A549 (cell line): ENCODE measurements at regions not wholly inside any gene's neighbourhood (a gene's known extent, or its start where the extent isn't known, plus 50 kb on each side); places are given as distances from the start of the nearest gene placed in this dataset.

Experiments
- ATAC-seq, 2 experiments: fragments of 200-7000 bp in 1 of 2; fragments of >200 bp in 1 of 2; cut with Nextera tagmentation in 1 of 2; cut with Tn5 transposase in 1 of 2; 3 replicates each; pipeline versions ENCODE4 v1.8.0 to v1.9.1; 2018 to 2020; ENCODE audit warnings: mild to moderate bottlenecking in 1 of 2, moderate library complexity in 1 of 2
- CTCF ChIA-PET: fragments of 300-600 bp; sonication (Branson Sonifier 250); formaldehyde crosslinking; extraction: SDS; loops from one replicate; lab custom pipeline; 2021; ENCODE audit warnings: antibody characterized with exemption, inconsistent platforms; lab: Yijun Ruan, JAX
- POLR2A ChIA-PET: fragments of 350-600 bp; formaldehyde crosslinking; extraction: SDS; loops from one replicate; lab custom pipeline; 2021; ENCODE audit warnings: antibody characterized with exemption, inconsistent platforms; lab: Yijun Ruan, JAX
- DNase-seq, 2 experiments: peaks; one replicate each; pipeline versions ENCODE4 v3.0.0 to v3.0.0-alpha.2; 2011 to 2016; ENCODE audit warnings: low read depth in 1 of 2, low spot score in 1 of 2
- FAIRE-seq: peaks from 2 replicates; lab custom pipeline; 2011; peaks lifted over from hg19 to GRCh38; lab: Jason Lieb, UNC
- H3K27ac ChIP-seq, 2 experiments: fragments of >200 bp; sonication (Bioruptor Twin); formaldehyde crosslinking; 3 replicates each; pipeline ENCODE4 v1.5.1; 2016 to 2017
- H3K4me1 ChIP-seq: fragments of >200 bp; sonication (Bioruptor Twin); formaldehyde crosslinking; 3 replicates; pipeline ENCODE4 v1.6.1; 2016
- H3K4me2 ChIP-seq: fragments of >200 bp; sonication (Bioruptor Twin); formaldehyde crosslinking; 3 replicates; pipeline ENCODE4 v1.6.1; 2016
- H3K4me3 ChIP-seq: fragments of >200 bp; sonication (Bioruptor Twin); formaldehyde crosslinking; 3 replicates; pipeline ENCODE4 v1.5.1; 2016
- H3K9me3 ChIP-seq: fragments of >200 bp; sonication (Bioruptor Twin); formaldehyde crosslinking; 3 replicates; pipeline ENCODE4 v1.6.1; 2016
- BHLHE40 ChIP-seq: IDR thresholded peaks from 2 replicates; pipeline ENCODE4 v1.6.1; 2012; ENCODE audit warnings: low read depth, low read length, inconsistent platforms
- CBX8 ChIP-seq: fragments of 200-600 bp; sonication (generic); IDR thresholded peaks from 2 replicates; pipeline ENCODE4 v1.6.1; 2016
- EHF ChIP-seq: fragments of 250-450 bp; sonication (Bioruptor Pico); IDR thresholded peaks from 2 replicates; pipeline ENCODE4 v1.5.0; 2020; ENCODE audit warnings: mild to moderate bottlenecking
- ESRRA ChIP-seq: fragments of 150-350 bp; IDR thresholded peaks from 2 replicates; pipeline ENCODE4 v1.6.1; 2014; ENCODE audit warnings: mild to moderate bottlenecking, low read length, borderline replicate concordance
- FOSL2 ChIP-seq, 2 experiments: fragments of 450-650 bp in 1 of 2; fragments of >200 bp in 1 of 2; sonication (Bioruptor Twin) in 1 of 2; formaldehyde crosslinking; IDR thresholded peaks; 2 replicates each; pipeline versions ENCODE4 v1.5.0 to v1.6.1; 2016 to 2020; ENCODE audit warnings: mild to moderate bottlenecking in 1 of 2, moderate library complexity in 1 of 2
- FOXS1 ChIP-seq: fragments of 250-450 bp; sonication (Bioruptor Pico); IDR thresholded peaks from 2 replicates; pipeline ENCODE4 v1.5.0; 2020; ENCODE audit warnings: mild to moderate bottlenecking, moderate library complexity
- HOXA7 ChIP-seq: fragments of 250-450 bp; sonication (Bioruptor Pico); IDR thresholded peaks from 2 replicates; pipeline ENCODE4 v1.5.0; 2020; ENCODE audit warnings: mild to moderate bottlenecking, moderate library complexity
- JUN ChIP-seq, 2 experiments: fragments of >200 bp; sonication (Bioruptor Twin); formaldehyde crosslinking; IDR thresholded peaks; 2 replicates in 1 of 2; 3 replicates in 1 of 2; pipeline ENCODE4 v1.6.1; 2016 to 2017
- JUNB ChIP-seq: fragments of >200 bp; sonication (Bioruptor Twin); formaldehyde crosslinking; IDR thresholded peaks from 2 replicates; pipeline ENCODE4 v1.6.1; 2016
- MAFK ChIP-seq: fragments of 450-650 bp; IDR thresholded peaks from 2 replicates; pipeline ENCODE4 v1.6.1; 2014; ENCODE audit not compliant: partially characterized antibody
- MAZ ChIP-seq: fragments of 150-350 bp; IDR thresholded peaks from 2 replicates; pipeline ENCODE4 v1.6.1; 2014; ENCODE audit warnings: antibody characterized with exemption, low read depth, low read length, borderline replicate concordance
- MYC ChIP-seq: IDR thresholded peaks from 2 replicates; pipeline ENCODE4 v1.6.1; 2012; ENCODE audit warnings: mild to moderate bottlenecking, inconsistent platforms, low read length, improper control_type of control experiment, borderline replicate concordance
- NR3C1 ChIP-seq: fragments of >200 bp; sonication (Bioruptor Twin); formaldehyde crosslinking; IDR thresholded peaks from 3 replicates; pipeline ENCODE4 v1.6.1; 2017
- RAD21 ChIP-seq, 2 experiments: fragments of >200 bp in 1 of 2; sonication (Bioruptor Twin) in 1 of 2; formaldehyde crosslinking in 1 of 2; IDR thresholded peaks in 1 of 2; conservative IDR thresholded peaks in 1 of 2; 2 replicates in 1 of 2; 3 replicates in 1 of 2; pipeline ENCODE4 v1.6.1; 2012 to 2018; ENCODE audit warnings: inconsistent platforms in 1 of 2
- RCOR1 ChIP-seq: fragments of 150-350 bp; IDR thresholded peaks from 2 replicates; pipeline ENCODE4 v1.6.1; 2014; ENCODE audit warnings: antibody characterized with exemption, low read length, low read depth
- RNF2 ChIP-seq: fragments of 200-600 bp; sonication (generic); IDR thresholded peaks from 2 replicates; pipeline ENCODE4 v1.6.1; 2016; ENCODE audit warnings: low read depth, mild to moderate bottlenecking, antibody characterized with exemption, moderate library complexity, borderline replicate concordance
- SREBF2 ChIP-seq: fragments of 450-650 bp; IDR thresholded peaks from 2 replicates; pipeline ENCODE4 v1.6.1; 2014; ENCODE audit warnings: mild to moderate bottlenecking, moderate library complexity
- ZFP36 ChIP-seq: fragments of 450-650 bp; IDR thresholded peaks from 2 replicates; pipeline ENCODE4 v1.6.1; 2014; ENCODE audit warnings: borderline replicate concordance; ENCODE audit not compliant: partially characterized antibody
- WGBS: methylation state at CpG from one replicate; pipeline ENCODE4 v1.1.6; 2017; ENCODE audit errors: missing lambda C conversion rate; 5-methylcytosine and 5-hydroxymethylcytosine counted together
- TF ChIP-seq, protein P1 (sequence below): IDR thresholded peaks from 2 replicates; pipeline ENCODE4 v1.6.1; 2012; ENCODE audit warnings: low read depth, borderline replicate concordance
- TF ChIP-seq, protein P2 (sequence below): fragments of >200 bp; sonication (Bioruptor Twin); formaldehyde crosslinking; IDR thresholded peaks from 3 replicates; pipeline ENCODE4 v1.6.1; 2016
- TF ChIP-seq, protein P3 (sequence below): fragments of 450-650 bp; IDR thresholded peaks from 2 replicates; pipeline ENCODE4 v1.6.1; 2014; ENCODE audit warnings: antibody characterized with exemption
- TF ChIP-seq, protein P4 (sequence below): IDR thresholded peaks from 2 replicates; pipeline ENCODE4 v1.6.1; 2012
- TF ChIP-seq, protein P5 (sequence below): fragments of 200-600 bp; sonication (generic); IDR thresholded peaks from 2 replicates; pipeline ENCODE4 v1.6.1; 2016; ENCODE audit warnings: antibody characterized with exemption, mild to moderate bottlenecking, moderate library complexity
- TF ChIP-seq, protein P6 (sequence below): fragments of >200 bp; sonication (Bioruptor Twin); formaldehyde crosslinking; IDR thresholded peaks from 2 replicates; pipeline ENCODE4 v1.6.1; 2016

DNA sequence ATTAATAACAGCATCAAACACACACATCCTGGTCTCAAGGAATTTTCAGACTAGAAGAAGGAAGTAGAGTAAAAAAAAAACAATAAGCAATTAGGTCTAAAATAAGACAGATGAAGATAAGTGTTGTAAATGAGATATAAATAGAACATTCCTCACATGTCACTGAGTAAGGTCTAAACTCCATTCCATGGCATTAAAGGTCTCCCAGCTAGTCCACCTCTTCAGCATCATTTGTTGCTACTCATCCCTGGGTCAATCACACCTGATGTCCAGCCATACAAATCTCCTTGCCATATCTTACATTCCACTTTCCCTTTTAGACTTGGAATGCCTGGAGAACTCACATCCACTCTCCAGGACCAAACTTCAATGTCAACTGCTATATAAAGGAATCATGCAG lies 214.1 kb upstream of the KLF4 start:
- CTCF ChIA-PET = interaction anchor here (0.7 kb wide), 1 partner anchor 862 kb away, joined by 3 read pairs; no protein-coding TSS in a partner anchor
- H3K4me3 ChIP-seq = no peak overlapping the region
- no peak overlapping the region for H3K4me2 ChIP-seq
- no peak for FAIRE-seq
- POLR2A ChIA-PET = no interaction called here
- no peak for DNase-seq
- no peak overlapping the region for H3K27ac ChIP-seq
- ATAC-seq = no peak
- H3K4me1 ChIP-seq = peaks cover 22% of the 10 kb centered on the region
- TF ChIP-seq JUNB (no peak), NR3C1 (no peak), RNF2 (no peak), CBX8 (no peak), SREBF2 (no peak), MAZ (no peak), RCOR1 (no peak), MYC (no peak), ZFP36 (no peak)
- TF ChIP-seq, protein P1, sequence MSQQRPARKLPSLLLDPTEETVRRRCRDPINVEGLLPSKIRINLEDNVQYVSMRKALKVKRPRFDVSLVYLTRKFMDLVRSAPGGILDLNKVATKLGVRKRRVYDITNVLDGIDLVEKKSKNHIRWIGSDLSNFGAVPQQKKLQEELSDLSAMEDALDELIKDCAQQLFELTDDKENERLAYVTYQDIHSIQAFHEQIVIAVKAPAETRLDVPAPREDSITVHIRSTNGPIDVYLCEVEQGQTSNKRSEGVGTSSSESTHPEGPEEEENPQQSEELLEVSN = no peak
- TF ChIP-seq, protein P2, sequence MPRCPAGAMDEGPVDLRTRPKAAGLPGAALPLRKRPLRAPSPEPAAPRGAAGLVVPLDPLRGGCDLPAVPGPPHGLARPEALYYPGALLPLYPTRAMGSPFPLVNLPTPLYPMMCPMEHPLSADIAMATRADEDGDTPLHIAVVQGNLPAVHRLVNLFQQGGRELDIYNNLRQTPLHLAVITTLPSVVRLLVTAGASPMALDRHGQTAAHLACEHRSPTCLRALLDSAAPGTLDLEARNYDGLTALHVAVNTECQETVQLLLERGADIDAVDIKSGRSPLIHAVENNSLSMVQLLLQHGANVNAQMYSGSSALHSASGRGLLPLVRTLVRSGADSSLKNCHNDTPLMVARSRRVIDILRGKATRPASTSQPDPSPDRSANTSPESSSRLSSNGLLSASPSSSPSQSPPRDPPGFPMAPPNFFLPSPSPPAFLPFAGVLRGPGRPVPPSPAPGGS = no peak
- TF ChIP-seq, protein P3, sequence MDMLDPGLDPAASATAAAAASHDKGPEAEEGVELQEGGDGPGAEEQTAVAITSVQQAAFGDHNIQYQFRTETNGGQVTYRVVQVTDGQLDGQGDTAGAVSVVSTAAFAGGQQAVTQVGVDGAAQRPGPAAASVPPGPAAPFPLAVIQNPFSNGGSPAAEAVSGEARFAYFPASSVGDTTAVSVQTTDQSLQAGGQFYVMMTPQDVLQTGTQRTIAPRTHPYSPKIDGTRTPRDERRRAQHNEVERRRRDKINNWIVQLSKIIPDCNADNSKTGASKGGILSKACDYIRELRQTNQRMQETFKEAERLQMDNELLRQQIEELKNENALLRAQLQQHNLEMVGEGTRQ = no peak
- TF ChIP-seq, protein P4, sequence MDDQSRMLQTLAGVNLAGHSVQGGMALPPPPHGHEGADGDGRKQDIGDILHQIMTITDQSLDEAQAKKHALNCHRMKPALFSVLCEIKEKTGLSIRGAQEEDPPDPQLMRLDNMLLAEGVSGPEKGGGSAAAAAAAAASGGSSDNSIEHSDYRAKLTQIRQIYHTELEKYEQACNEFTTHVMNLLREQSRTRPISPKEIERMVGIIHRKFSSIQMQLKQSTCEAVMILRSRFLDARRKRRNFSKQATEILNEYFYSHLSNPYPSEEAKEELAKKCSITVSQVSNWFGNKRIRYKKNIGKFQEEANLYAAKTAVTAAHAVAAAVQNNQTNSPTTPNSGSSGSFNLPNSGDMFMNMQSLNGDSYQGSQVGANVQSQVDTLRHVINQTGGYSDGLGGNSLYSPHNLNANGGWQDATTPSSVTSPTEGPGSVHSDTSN = no peak
- TF ChIP-seq, protein P5, sequence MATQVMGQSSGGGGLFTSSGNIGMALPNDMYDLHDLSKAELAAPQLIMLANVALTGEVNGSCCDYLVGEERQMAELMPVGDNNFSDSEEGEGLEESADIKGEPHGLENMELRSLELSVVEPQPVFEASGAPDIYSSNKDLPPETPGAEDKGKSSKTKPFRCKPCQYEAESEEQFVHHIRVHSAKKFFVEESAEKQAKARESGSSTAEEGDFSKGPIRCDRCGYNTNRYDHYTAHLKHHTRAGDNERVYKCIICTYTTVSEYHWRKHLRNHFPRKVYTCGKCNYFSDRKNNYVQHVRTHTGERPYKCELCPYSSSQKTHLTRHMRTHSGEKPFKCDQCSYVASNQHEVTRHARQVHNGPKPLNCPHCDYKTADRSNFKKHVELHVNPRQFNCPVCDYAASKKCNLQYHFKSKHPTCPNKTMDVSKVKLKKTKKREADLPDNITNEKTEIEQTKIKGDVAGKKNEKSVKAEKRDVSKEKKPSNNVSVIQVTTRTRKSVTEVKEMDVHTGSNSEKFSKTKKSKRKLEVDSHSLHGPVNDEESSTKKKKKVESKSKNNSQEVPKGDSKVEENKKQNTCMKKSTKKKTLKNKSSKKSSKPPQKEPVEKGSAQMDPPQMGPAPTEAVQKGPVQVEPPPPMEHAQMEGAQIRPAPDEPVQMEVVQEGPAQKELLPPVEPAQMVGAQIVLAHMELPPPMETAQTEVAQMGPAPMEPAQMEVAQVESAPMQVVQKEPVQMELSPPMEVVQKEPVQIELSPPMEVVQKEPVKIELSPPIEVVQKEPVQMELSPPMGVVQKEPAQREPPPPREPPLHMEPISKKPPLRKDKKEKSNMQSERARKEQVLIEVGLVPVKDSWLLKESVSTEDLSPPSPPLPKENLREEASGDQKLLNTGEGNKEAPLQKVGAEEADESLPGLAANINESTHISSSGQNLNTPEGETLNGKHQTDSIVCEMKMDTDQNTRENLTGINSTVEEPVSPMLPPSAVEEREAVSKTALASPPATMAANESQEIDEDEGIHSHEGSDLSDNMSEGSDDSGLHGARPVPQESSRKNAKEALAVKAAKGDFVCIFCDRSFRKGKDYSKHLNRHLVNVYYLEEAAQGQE = no peak
- no peaks in the 10 kb centered on the region for H3K9me3 ChIP-seq

DNA sequence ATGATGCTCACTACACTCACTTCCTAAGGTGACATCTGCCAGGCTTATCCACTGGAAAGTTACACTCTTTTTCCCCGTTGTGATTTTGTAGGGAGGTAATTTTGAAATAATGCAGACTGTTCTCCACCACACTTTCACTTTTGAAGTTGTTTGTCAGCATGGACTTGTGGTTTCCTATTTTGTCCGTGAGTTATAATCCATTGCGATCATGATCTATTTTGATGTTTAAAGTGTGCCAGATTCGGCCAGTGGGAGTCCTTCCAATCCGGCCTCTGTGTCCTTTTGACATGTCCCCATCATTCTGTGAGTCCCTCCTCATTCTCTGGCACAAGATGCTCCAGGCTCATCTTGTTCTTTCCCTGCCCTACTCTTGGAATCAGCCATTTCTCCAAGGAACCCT lies 211.3 kb upstream of the KLF4 start:
- Histone ChIP-seq H3K4me3 (no peak overlapping the region), H3K27ac (no peak overlapping the region), H3K4me1 (no peaks in the 10 kb centered on the region), H3K9me3 (no peaks in the 10 kb centered on the region), H3K4me2 (no peak overlapping the region)
- WGBS = 55% methylated on average over 5 of the region's 5 CpGs
- FAIRE-seq = no peak
- no peak for ATAC-seq
- CTCF ChIA-PET = no interaction called here
- no peak for DNase-seq
- POLR2A ChIA-PET = no interaction called here
- TF ChIP-seq EHF (CRISPR knock-in tag) (no peak), HOXA7 (CRISPR knock-in tag) (no peak), FOSL2 (IDR thresholded peaks at IDR 0.05) (no peak), FOSL2 (CRISPR knock-in tag; IDR thresholded peaks at IDR 0.05) (no peak), ESRRA (no peak), FOXS1 (CRISPR knock-in tag) (no peak), RAD21 (conservative IDR thresholded peaks at IDR 0.05 in 1 of 2, IDR thresholded peaks at IDR 0.05 in 1 of 2) (no peak), JUN (IDR thresholded peaks at IDR 0.05) (no peak), MYC (no peak), BHLHE40 (no peak), ZFP36 (no peak), JUNB (no peak), MAFK (no peak), RNF2 (no peak)
- TF ChIP-seq, protein P6, sequence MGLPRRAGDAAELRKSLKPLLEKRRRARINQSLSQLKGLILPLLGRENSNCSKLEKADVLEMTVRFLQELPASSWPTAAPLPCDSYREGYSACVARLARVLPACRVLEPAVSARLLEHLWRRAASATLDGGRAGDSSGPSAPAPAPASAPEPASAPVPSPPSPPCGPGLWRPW = no peak
- TF ChIP-seq, protein P5 = no peak
- TF ChIP-seq, protein P3 = no peak
